GM19043 (cell line): ENCODE measurements at regions not wholly inside any gene's neighbourhood (a gene's known extent, or its start where the extent isn't known, plus 50 kb on each side); places are given as distances from the start of the nearest gene placed in this dataset.
"Not testable (repeated sequence)": the region's sequence is repeated elsewhere in the genome, so short reads cannot be mapped to it uniquely, and the experiment has no call there.

Experiments used
- ATAC-seq: cut with Tn5 transposase; IDR thresholded peaks from one replicate; pipeline ENCODE4 v1.9.1; 2021; ENCODE audit warnings: low read depth; ENCODE audit not compliant: unreplicated experiment

DNA sequence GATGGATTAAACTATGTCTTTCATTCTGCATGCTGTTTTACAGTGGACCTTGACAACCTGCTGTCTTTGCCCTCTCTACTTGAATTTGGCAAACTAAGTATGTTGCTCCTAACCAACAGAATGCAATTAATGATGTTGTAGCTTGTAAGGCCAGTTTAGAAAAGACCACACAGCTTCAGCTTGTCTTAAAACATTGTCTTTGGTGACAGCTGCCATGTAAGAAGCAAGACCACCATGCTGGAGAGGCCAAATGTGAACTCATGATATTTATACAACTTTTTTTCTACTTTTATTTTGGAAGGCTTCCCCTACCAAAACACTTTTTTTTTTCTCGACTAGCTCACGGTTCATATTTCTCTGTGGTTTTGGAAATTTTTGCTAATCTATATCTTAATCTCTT, 278.0 kb upstream of the GNPDA2 start:
- no peak for ATAC-seq

- ATAC-seq, result no peak
Observed at GRCh38 chr4:44996276-44996845, 270.0 kb upstream of the GNPDA2 start.

DNA sequence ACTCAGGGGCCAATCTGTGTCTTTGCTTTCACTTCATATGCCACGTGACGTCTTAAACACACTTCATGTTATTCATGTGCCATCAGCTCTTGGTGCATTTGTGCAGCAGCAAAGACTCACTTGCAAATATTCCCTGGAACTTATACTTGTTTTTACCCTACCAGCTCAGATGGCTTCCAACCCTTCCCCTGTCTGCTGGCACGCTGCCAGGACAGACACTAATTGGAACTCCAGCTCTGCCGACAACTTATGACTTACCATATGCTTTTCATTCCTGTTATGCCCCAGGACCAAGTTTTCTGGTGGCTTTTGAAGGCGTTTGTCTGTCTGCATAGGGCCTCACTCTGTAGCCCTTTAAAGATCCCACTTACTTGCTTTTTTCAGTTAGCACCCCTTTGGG, 261.7 kb upstream of the GNPDA2 start:
- ATAC-seq, result no peak

DNA sequence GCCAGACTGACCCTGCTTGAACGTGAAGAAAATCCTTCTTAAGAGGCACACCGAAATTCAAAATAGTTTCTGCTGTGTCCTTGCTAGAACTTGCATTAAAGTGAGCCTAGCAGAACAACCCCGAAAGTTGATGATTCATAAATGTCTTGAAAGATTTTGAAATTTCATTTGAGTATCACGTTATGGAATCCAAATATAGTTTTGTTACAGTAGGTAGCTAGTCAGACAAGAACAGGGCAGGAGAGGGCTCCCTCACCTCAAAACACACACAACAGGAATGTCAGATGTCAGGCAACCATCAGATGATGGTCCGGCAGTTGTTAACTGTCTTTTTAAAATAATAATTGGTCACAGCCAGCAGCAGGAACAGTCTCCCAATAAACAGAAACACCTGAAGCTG, 259.6 kb upstream of the GNPDA2 start:
- ATAC-seq, result no peak

- ATAC-seq, result no peak
Observed at GRCh38 chr4:44985152-44985551, 258.8 kb upstream of the GNPDA2 start.

- ATAC-seq, result no peak
Observed at GRCh38 chr4:44984083-44984482, 257.7 kb upstream of the GNPDA2 start.

- ATAC-seq, result no peak
Observed at GRCh38 chr4:44983083-44983482, 256.7 kb upstream of the GNPDA2 start.

GRCh38 chr4:44978020-44978419, 251.7 kb upstream of the GNPDA2 start:
- no peak for ATAC-seq

DNA sequence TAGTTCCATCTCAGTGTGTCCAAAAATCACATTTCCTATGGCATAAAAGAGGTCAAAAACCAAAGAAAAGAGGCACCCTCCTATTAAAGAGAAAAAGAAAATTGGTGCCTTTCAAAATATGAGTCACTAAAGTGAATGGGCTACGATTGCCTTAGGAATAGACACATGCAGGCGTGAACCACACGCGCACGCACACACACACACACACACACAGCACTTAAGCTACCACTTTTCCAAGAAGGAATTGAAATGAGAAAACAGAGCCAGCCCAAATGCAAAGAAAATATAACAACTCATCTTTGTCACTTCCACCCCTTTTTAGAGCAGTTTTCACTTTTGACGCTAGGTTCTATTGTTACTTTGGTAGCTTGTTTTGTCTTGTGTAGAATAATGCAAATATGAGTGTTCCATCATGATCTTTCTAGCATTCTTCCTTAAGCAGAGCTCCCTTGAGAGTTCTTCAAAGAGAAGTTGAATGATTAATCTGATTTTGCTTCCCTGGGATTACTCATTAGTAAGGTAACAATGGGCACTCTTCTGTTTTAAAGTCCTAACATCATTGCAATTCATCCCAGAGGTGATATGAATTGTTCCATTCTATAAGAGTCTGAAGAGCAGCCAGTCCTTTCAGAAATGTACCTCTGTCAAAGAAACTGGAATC, 239.2 kb upstream of the GNPDA2 start:
- ATAC-seq, result no peak

DNA sequence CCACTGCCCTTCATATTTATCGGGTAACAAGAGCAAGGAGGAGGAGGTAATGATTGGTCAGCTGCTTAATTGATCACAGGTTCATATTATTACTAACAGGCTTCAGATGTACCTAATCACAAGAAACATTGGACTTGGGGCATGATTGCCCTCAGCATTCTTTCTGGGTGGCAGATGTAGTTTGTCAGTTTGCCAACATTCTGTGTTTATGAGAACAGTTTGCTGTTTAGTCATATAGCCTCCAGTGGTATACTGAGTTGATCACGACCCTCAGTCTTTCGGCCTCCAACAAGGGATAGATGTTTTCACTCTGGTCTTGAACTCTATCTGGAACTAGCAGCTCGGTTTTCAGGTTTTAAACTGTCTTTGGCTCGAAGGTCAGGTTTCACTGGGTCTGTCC, 237.7 kb upstream of the GNPDA2 start:
- ATAC-seq, result not testable (repeated sequence)

- no peak for ATAC-seq
Observed at GRCh38 chr4:44961001-44961755, 234.8 kb upstream of the GNPDA2 start.

DNA sequence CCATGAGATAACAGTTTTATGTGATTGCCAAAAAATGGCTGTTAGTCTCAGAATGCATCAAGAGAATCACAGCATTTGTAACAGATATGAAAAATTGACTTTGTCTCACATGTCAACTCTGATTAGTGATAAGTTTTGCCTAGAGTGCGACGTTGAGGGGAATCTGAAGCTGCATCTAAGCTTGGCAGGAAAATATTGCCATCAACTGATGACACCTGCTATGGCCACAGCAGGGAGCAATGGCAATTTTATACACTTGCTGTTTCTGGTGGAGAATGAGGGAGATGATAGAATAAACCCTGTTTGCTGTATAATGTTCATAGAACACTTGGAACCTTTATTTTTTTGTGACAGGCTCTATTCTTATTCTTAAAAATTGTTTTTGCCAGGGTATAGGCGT, 205.4 kb upstream of the GNPDA2 start:
- ATAC-seq, result no peak

- ATAC-seq, result no peak
Observed at GRCh38 chr4:44928785-44929184, 202.4 kb upstream of the GNPDA2 start.

DNA sequence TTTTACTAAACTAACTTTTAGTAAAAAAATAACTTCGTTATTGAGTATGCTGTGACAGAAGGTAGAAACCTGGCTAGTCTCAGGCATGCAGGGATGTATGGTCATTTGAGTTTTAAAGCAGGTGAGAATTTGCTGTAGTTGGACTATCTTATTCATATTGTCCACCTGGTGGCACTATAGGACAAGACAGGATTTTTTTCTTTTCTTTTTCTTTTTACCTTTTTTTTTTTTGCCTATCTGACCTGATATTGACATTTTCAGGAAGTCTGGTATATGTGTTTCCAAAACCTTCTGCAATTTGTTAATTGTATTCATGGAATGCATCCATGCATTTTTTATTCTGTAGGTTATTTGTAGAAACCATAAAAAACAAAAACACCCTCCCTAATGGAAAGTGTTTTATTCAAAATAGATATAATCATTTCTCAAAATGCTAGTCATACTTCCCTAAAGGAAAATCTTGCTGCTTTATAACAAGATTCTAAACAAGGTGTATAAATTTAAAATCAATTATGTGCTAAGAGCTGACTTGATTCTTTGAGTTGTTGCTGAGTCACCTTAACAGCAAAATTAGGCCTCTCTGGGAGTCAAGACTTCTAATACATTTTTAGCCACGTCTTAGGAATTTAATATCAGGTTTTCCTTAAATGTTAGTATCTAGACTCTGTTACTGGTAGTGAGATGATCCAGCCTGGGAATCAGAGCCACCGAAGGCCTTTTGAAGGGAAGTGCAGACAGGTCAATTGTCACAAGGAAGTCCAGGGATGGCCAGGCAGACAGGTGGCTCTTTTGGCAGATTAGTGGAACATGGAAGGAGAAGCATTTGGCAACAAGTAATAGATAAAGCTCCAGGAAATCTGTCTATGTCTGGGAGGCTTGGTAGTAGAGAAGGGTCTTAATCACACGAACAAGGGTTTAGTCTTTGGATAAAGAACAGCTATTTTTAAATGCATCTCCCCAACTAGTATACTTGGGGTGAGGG, 201.3 kb upstream of the GNPDA2 start:
- ATAC-seq, result no peak

GRCh38 chr4:44916411-44916810, 190.1 kb upstream of the GNPDA2 start:
- no peak for ATAC-seq

GRCh38 chr4:44914748-44915147, 188.4 kb upstream of the GNPDA2 start:
- ATAC-seq, result no peak

- ATAC-seq, result no peak
Observed at GRCh38 chr4:44914223-44914622, 187.9 kb upstream of the GNPDA2 start.

DNA sequence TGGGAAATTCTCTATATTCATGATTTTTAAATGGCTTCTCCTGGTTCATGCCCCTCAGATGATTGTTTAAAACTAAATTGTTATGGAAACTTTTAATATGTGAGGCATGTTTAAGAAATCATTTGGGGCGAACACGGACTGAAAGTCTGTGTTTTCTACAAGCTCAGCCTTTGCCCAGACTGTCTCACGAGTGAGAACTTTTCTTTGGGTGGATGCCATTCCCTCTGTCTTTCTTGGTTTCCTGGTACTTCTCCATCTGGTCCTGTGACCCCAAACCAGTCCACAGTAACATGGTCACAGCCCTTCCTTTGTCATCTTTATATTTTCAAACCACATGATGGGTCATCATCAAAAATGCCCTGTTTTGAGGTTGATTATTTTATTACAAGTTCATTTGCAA, 186.6 kb upstream of the GNPDA2 start:
- no peak for ATAC-seq

- ATAC-seq, result no peak
Observed at GRCh38 chr4:44908565-44908964, 182.2 kb upstream of the GNPDA2 start.

DNA sequence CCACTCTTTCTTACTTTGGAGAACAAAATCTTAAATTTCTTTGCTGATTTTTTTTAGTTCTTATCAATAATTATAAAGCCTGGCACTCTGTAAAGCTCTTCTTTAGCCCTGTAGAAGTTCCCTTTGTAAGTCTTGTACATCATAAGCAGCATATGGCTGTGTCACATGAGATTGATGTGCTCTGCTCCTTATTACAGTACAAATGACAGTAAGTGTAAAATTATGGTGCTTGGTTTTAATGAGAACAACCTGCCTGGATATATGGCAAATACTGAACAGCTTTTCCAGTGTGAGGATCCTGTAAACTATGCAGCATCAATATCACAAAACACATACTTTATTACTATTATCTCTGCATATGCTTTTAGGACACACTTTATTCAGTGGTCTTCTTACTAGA, 145.9 kb upstream of the GNPDA2 start:
- ATAC-seq, result no peak

- no peak for ATAC-seq
Observed at GRCh38 chr4:44871133-44871532, 144.8 kb upstream of the GNPDA2 start.
